IPS DF 6.9 (cell line): ENCODE measurements at regions not wholly inside any gene's neighbourhood (a gene's known extent, or its start where the extent isn't known, plus 50 kb on each side); places are given as distances from the start of the nearest gene placed in this dataset.
A peak's percentile ranks its signal among the peaks of the same experiment; 100 is the strongest.

Experiments used
- DNase-seq: peaks from one replicate; pipeline ENCODE4 v3.0.0-alpha.2; 2013; ENCODE audit warnings: low read depth, low spot score
- H3K27ac ChIP-seq: one replicate; pipeline ENCODE4 v1.5.1; 2013; ENCODE audit warnings: low read length, control low read depth
- H3K27me3 ChIP-seq: 2 replicates; pipeline ENCODE4 v1.6.1; 2013; ENCODE audit warnings: mild to moderate bottlenecking, low read length; ENCODE audit not compliant: control insufficient read depth, insufficient read depth
- H3K36me3 ChIP-seq: 2 replicates; pipeline ENCODE4 v1.6.1; 2013; ENCODE audit warnings: low read length; ENCODE audit not compliant: control insufficient read depth, insufficient read depth
- H3K4me1 ChIP-seq: 2 replicates; pipeline ENCODE4 v1.6.1; 2013; ENCODE audit warnings: low read length; ENCODE audit not compliant: control insufficient read depth, insufficient read depth
- H3K4me3 ChIP-seq: 2 replicates; pipeline ENCODE4 v1.5.1; 2013; ENCODE audit warnings: mild to moderate bottlenecking, low read length
- H3K9me3 ChIP-seq: 2 replicates; pipeline ENCODE4 v1.6.1; 2013; ENCODE audit warnings: low read length, inconsistent platforms; ENCODE audit not compliant: control insufficient read depth, insufficient read depth
- WGBS: extraction: QIAGEN DNeasy Blood & Tissue Kit; methylation state at CpG from one replicate; pipeline ENCODE4 v1.1.7; 2013; ENCODE audit warnings: mixed read lengths, missing lambda C conversion rate; ENCODE audit not compliant: insufficient read length, insufficient coverage; 5-methylcytosine and 5-hydroxymethylcytosine counted together

DNA sequence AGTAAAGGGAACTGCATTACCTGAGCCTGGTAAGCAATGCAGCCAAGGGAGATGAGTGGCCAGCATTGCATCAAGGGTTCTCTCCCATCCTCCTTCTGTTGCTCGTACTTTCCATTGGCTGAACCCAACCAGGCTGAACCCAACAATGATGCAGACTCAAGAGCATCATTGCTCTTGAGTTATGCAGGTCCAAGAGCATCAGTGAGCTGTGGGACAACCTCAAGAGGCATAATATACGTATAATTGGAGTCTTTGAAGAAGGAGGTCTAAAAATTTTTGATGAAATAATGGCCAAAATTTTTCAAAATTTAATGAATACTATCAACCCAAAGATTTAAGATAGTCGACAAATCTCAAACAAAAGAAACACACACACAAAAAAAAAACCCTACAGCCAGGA is 213.0 kb downstream of the RNF152 start:
- DNase-seq, result no peak
- no CpG with 5 or more reads among the region's 3 CpGs for WGBS
- Histone ChIP-seq H3K4me3 (no peak overlapping the region), H3K27me3 (no peaks in the 10 kb centered on the region), H3K27ac (no peak overlapping the region), H3K9me3 (no peaks in the 10 kb centered on the region), H3K4me1 (no peaks in the 10 kb centered on the region), H3K36me3 (no peaks in the 10 kb centered on the region)

DNA sequence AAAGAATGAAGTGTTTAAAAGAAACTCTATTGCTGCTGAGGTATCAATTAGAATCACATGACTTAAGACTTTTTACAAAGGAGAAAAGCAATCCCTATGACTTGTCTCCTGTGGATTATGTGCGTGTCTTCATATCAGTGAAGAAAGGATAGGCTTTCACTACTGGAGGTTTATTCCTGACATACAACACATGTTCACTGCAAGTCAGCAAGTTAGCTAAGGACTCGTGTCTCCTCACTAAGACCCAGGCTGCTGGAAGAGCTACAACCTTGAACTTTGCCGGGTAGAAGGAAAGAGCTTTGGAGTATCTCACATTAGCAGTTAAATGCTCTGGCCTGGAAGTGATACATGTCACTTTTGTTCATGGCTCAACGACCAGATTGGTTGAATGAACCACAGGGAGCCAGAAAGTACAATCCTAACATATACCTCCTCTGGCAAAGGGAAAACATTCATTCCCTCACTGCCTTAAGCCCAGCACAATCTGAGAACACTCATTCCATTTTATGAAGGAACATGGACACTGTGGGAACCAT is 215.3 kb downstream of the RNF152 start:
- Histone ChIP-seq H3K9me3 (no peaks in the 10 kb centered on the region), H3K4me3 (no peak overlapping the region), H3K27me3 (no peaks in the 10 kb centered on the region), H3K36me3 (no peaks in the 10 kb centered on the region), H3K27ac (no peak overlapping the region), H3K4me1 (no peaks in the 10 kb centered on the region)
- no peak for DNase-seq
- no CpG with 5 or more reads among the region's 4 CpGs for WGBS

DNA sequence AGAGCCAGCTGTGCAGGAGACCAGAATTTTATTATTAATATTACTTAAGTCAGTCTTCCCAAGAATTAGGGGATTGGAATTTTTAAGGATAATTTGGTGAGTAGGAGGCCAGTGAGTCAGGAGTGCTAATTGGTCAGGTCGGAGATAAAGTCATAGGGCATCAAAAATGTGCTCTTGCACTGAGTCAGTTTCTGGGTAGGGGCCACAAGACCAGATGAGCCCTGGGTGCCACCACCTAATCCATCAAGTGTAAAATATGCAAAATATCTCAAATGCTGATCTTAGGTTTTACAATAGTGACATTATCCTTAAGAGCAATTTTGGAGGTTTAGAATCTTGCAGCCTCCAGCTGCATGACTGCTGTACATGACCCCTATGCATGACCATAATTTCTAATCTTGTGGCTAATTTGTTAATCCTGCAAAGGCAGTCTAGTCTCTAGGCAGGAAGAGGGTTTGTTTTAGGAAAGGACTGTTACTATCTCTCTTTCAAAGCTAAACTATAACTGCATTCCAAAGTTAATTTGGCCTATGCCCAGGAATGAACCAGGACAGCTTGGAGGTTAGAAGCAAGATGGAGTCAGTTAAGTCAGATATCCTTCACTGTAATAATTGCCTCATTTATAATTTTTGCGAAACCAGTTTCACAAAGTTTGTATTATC is 215.9 kb downstream of the RNF152 start:
- no peak for DNase-seq
- Histone ChIP-seq H3K36me3 (no peaks in the 10 kb centered on the region), H3K4me3 (no peak overlapping the region), H3K27me3 (no peaks in the 10 kb centered on the region), H3K4me1 (no peaks in the 10 kb centered on the region), H3K27ac (no peak overlapping the region), H3K9me3 (no peaks in the 10 kb centered on the region)
- WGBS, result no CpG with 5 or more reads among the region's 2 CpGs

DNA sequence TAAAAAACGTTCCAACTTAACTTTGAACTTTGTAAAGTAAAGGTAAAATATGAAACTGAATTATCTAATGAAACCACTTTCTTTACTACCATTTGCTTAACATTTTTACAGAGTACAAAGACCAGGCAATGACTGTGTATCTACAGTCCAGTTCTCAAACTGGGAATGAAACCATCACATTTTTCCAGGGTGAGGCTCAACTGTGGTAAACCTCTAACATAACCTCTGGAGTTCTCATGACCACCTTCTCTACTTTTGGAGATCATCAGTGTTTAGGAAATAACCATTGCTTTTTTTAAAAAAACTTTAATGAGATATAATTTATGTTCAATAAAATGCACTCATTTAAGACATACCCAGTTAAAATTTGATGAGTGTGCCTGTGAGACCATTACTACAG is 223.5 kb downstream of the RNF152 start:
- H3K27ac ChIP-seq, result no peak overlapping the region
- no CpG with 5 or more reads among the region's 1 CpG for WGBS
- no peaks in the 10 kb centered on the region for H3K9me3 ChIP-seq

DNA sequence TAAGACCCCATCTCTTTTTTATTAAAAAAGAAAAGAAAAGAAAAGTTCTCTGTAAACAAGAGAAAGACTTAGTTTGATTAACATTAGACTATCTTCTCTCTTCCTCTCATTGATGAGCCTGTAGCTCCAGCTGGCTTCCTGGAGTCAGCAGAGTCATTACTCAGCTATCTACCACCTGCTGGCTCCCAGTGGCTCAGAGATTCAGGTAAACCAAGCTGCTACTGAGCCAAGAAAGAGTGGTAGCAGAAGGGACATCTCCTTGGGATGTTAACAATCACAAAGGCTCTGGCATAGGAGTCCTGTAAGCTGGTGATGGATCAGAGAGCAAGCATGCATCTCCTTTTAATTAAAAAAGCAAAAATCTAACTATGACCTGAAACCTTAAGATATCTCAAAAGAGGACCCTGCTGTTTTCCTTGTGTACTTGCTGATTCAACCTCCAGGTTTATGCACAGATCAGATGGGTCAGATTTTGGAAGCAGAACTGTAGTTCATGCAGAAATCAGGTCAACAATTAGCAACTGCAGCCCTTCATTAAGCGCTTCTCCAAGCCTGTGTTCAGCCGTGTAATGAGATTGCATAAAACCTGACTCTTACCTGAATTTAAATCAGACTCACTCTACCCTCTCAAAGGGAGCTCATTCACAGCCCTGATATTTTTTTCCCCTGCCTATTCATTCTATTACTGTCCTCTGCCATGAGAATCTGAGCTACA is 225.8 kb downstream of the RNF152 start:
- DNase-seq, result peak; percentile 9
- no CpG with 5 or more reads among the region's 2 CpGs for WGBS
- no peak overlapping the region for H3K27ac ChIP-seq
- H3K27me3 ChIP-seq, result no peaks in the 10 kb centered on the region
- H3K4me1 ChIP-seq, result 0 out of 2 replicates have a peak, but pooled peaks cover 9% of the 10 kb centered on the region
- no peak overlapping the region for H3K4me3 ChIP-seq
- no peaks in the 10 kb centered on the region for H3K9me3 ChIP-seq
- H3K36me3 ChIP-seq, result no peaks in the 10 kb centered on the region

More for the DNA sequence above, 223.5 kb downstream of the RNF152 start:
- DNase-seq, result no peak
- no peaks in the 10 kb centered on the region for H3K27me3 ChIP-seq
- H3K4me1 ChIP-seq, result 0 out of 2 replicates have a peak, but pooled peaks cover 6% of the 10 kb centered on the region
- H3K36me3 ChIP-seq, result no peaks in the 10 kb centered on the region
- H3K4me3 ChIP-seq, result no peak overlapping the region

DNA sequence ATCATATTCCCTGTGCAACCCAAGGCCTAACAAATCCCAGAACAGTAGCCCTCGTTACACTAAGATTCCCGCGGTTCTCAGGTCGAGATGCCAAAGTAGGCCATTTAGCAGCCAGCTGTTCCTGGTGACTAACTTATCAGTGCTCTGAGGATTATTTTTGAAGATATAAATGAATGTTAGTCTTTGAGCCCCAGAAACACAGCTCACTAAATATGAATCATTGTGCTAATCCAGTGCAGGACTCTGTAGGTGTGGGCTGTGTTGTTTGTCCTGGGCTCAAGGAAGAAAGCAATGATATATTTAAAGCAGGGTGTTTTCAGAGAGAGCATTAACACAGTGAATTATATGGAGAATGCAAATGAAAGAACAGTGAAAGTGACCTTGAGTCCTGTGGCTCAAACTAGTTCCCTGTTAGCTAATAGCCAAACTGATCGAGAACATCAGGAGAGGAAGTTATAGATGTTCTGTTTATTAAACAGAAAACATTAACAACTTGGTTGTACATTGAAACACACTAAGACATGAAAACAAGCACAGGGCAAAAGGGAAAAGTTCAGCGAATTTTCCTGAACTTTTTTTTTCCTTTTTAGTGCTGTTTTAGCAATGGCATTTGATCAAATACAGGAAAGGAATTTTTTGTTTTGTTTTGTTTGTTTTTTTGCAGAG is 228.3 kb downstream of the RNF152 start:
- no peaks in the 10 kb centered on the region for H3K27me3 ChIP-seq
- no peak overlapping the region for H3K27ac ChIP-seq
- no CpG with 5 or more reads among the region's 6 CpGs for WGBS
- 0 out of 2 replicates have a peak, but pooled peaks cover 9% of the 10 kb centered on the region for H3K4me1 ChIP-seq
- H3K4me3 ChIP-seq, result no peak overlapping the region
- H3K9me3 ChIP-seq, result no peaks in the 10 kb centered on the region
- DNase-seq, result no peak
- H3K36me3 ChIP-seq, result no peaks in the 10 kb centered on the region

DNA sequence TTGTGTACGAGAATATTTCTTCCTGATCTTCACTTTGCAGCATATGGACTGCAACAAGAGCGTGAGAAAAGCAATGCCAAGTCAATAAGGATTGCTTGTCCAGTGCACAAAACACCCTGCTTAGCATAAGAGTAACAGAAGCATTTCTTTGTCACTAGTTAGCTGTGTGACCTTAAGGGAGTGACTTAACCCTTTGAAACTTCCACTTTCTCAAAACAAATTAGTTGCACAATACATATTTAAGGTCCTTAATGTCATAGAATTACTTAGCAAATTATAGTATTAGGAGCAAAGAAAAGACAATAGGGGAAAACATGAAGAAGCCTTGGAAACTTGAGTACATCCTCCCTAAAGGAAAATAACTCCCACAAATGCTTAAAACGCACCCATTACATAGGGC is 230.1 kb downstream of the RNF152 start:
- DNase-seq, result no peak
- Histone ChIP-seq H3K4me3 (no peak overlapping the region), H3K27me3 (no peaks in the 10 kb centered on the region), H3K36me3 (no peaks in the 10 kb centered on the region), H3K27ac (no peak overlapping the region), H3K4me1 (0 out of 2 replicates have a peak, but pooled peaks cover 9% of the 10 kb centered on the region), H3K9me3 (no peaks in the 10 kb centered on the region)
- no CpG with 5 or more reads among the region's 3 CpGs for WGBS

DNA sequence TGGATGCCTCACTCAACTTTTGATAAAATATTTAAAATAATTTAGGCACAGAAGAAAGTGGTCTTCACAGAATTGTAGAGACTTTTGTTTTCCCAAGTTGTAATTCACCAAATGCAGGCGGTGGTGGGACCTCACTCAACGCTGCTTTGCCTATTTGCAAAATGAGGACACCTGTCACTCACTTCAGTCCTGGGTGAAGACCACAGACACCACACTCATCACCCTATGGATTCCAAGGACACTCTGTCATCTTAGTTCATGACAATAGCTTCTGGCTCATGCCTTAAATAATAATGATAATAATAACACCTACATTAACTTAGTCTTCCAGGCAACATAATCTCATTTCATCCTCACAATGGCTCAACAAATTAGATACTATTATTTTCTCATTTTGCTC is 234.4 kb downstream of the RNF152 start:
- Histone ChIP-seq H3K4me1 (0 out of 2 replicates have a peak, but pooled peaks cover 1% of the 10 kb centered on the region), H3K27ac (no peak overlapping the region), H3K27me3 (no peaks in the 10 kb centered on the region), H3K4me3 (no peak overlapping the region), H3K36me3 (no peaks in the 10 kb centered on the region), H3K9me3 (no peaks in the 10 kb centered on the region)
- DNase-seq, result no peak
- no CpG with 5 or more reads among the region's 2 CpGs for WGBS

DNA sequence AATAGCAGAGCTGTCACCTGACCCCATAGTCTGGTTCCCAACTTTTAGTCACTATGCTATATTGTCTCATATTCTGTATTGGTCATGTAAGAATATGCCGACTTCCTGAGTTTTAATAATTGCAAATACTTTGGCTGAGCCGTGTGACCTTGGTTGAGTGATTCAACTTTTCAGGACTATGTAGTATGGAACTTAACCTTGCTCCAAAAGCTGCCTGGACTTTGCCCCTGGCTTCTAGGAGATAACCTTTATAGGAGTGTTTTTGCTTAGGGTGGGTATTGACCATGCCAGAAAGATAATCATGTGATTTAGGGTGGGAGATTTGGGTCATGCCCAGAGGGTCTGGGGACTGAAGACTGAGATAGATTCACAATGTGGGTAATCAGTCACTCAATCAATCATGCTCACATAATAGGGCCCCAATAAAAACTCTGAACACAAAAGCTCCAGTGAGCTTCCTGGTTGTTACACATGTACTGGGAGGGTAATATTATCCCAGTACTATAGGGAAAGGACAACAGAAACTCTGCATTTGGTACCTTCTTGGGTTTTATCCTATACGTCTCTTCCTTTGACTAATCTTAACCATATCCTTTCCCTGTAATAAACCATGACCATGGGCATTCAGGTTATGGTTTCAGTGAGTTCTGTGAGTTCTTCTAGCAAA is 235.6 kb downstream of the RNF152 start:
- no CpG with 5 or more reads among the region's 3 CpGs for WGBS
- Histone ChIP-seq H3K27me3 (no peaks in the 10 kb centered on the region), H3K27ac (no peak overlapping the region), H3K36me3 (no peaks in the 10 kb centered on the region), H3K4me3 (no peak overlapping the region), H3K4me1 (no peaks in the 10 kb centered on the region), H3K9me3 (no peaks in the 10 kb centered on the region)
- no peak for DNase-seq

DNA sequence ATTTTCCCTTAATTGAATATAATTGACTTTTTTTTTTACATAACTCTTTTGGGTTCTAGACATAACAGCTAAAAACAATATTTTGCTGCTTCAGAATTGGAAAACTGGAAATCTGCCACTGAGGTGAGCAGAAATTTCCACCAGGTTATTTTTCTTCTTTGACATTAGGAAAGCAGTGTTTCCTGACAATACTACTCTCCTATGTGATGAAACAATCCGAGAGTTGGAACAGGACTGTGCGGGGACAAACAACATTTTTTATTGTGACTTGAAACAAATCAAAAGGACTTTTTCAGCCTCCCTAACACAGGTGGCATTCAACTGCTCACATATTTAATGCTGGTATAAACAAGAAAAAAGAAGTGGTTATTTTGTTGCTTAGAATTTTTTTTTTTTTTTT is 237.2 kb downstream of the RNF152 start:
- no peaks in the 10 kb centered on the region for H3K4me1 ChIP-seq
- DNase-seq, result no peak
- no peaks in the 10 kb centered on the region for H3K27me3 ChIP-seq
- H3K36me3 ChIP-seq, result no peaks in the 10 kb centered on the region
- H3K27ac ChIP-seq, result no peak overlapping the region
- WGBS, result no CpG with 5 or more reads among the region's 2 CpGs
- H3K9me3 ChIP-seq, result no peaks in the 10 kb centered on the region
- H3K4me3 ChIP-seq, result no peak overlapping the region
